GM12874 (cell line): ENCODE measurements at regions not wholly inside any gene's neighbourhood (a gene's known extent, or its start where the extent isn't known, plus 50 kb on each side); places are given as distances from the start of the nearest gene placed in this dataset.
A peak's percentile ranks its signal among the peaks of the same experiment; 100 is the strongest.

ENCODE experiments used
- TF ChIP-seq, protein P1 (sequence below): IDR thresholded peaks from 2 replicates; pipeline ENCODE4 v1.5.1; 2011; ENCODE audit warnings: low read depth, mild to moderate bottlenecking, control low read depth, low read length, moderate library complexity; ENCODE audit not compliant: insufficient read depth

DNA sequence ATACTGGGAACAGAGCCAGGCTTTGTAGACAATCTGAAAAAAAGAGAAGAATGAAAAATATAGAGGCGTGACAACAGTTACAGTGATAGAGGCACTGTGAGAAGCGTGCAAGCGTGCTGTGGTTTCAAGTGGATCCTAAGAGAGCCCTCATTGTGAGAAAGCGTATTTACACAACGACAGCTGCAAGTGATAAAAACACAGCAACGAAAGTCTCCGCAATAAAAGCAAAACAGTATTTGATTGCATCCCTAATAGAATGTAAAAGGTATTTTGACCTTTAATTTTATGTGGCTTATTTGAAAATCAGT, 642.7 kb upstream of the ARGLU1 start:
- TF ChIP-seq, protein P1, sequence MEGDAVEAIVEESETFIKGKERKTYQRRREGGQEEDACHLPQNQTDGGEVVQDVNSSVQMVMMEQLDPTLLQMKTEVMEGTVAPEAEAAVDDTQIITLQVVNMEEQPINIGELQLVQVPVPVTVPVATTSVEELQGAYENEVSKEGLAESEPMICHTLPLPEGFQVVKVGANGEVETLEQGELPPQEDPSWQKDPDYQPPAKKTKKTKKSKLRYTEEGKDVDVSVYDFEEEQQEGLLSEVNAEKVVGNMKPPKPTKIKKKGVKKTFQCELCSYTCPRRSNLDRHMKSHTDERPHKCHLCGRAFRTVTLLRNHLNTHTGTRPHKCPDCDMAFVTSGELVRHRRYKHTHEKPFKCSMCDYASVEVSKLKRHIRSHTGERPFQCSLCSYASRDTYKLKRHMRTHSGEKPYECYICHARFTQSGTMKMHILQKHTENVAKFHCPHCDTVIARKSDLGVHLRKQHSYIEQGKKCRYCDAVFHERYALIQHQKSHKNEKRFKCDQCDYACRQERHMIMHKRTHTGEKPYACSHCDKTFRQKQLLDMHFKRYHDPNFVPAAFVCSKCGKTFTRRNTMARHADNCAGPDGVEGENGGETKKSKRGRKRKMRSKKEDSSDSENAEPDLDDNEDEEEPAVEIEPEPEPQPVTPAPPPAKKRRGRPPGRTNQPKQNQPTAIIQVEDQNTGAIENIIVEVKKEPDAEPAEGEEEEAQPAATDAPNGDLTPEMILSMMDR: no peak

GRCh38 chr13:107209824-107210722, 642.1 kb upstream of the ARGLU1 start:
- TF ChIP-seq, protein P1: no peak

GRCh38 chr13:107208889-107209288, 641.0 kb upstream of the ARGLU1 start:
- TF ChIP-seq, protein P1: no peak

DNA sequence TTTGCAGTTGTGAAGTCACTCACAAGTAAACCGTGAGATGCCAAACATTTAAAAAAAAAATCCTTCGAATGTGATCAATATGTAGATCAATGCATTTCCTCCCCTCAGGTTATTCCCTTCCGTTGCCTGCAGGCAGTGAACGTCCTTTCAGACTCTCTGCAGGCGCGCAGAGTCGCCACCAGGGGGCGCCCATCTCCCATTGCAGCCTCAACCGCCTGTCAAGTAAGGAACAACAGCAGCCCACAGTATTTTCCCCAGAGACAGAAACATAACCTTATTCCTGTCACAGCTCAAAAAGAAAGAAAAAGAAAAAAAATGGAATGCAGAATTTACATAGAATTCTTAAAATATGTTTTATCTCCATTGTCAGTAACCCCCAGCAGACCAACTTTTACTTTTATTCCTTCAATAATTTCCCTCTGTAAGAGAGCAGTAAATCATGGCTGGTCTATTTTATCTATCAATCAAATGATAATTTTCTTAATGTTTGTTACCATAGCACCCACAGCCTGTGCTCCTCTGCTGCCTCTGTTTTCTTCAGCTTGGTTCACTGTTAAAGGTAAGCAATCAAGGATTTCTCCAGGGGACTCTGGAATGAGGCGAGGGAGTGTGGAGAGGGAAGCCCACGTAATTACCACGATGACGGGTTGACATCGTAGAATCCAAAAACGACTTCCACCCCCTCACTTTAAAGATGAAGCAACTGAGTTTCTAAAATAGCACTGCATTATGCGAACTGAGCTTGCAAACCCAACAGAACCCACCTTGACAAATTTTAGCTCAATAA, 637.6 kb upstream of the ARGLU1 start:
- TF ChIP-seq, protein P1: peak; percentile 90

DNA sequence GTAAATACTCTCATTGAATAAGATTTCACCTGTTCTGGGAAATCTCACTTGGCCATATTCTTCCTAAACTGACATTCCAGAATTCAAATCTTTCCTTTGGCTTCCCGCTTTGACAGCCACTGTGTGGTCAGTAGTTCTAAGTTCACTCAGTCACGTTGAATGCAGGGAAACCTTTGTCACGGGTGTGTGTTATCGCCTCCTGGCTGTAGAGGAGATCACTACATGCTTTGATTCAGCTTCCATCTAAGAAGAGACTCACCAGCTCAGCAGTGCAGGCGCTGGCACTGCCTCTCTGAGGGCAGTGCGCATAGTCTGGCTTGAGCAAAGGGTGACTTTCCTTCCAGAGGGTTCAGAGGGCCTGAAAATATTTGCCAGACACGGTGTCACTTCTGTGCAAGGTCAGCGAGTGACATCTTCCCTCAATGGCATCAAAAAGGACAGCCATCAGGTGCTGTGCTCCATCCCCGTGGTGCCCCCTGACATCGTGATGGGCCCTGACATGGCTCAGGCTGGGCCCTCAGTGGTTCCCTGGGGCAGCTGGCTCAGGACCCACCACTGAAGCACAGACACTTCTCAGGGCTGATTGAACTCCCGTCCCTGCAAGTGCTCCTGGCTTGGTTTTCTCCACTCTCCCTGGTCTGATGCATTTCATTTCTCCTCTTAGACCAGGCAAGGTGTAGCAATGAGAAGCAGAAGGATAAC, 635.4 kb upstream of the ARGLU1 start:
- TF ChIP-seq, protein P1: peak; percentile 41; the same call in 1 of the 2 replicates

- TF ChIP-seq, protein P1: no peak
Observed at GRCh38 chr13:107202371-107203023, 634.6 kb upstream of the ARGLU1 start.
